Right lobe of liver (tissue), 6 donors: ENCODE measurements at regions not wholly inside any gene's neighbourhood (a gene's known extent, or its start where the extent isn't known, plus 50 kb on each side); places are given as distances from the start of the nearest gene placed in this dataset.

Experiments
- ATAC-seq, 4 donors: fragments of 200-7000 bp; cut with Tn5 transposase; one replicate each; pipeline ENCODE4 v1.9.1; 2020; ENCODE audit warnings: mild to moderate bottlenecking in 4 of 4, moderate library complexity in 4 of 4
- DNase-seq, 3 donors: peaks; one replicate each; pipeline ENCODE4 v3.0.0-alpha.2; 2020
- H3K27ac ChIP-seq, 3 donors: fragments of 200-600 bp; one replicate each; pipeline ENCODE4 v1.8.0; 2022
- H3K27me3 ChIP-seq, 2 donors: fragments of 200-600 bp; one replicate each; pipeline ENCODE4 v1.8.0; 2022
- H3K36me3 ChIP-seq, 4 donors: fragments of 200-600 bp; sonication (generic) in 1 of 4; one replicate each; pipeline versions ENCODE4 v1.5.1 to v1.8.0; 2017 to 2022; ENCODE audit warnings: control low read depth in 1 of 4
- H3K4me1 ChIP-seq, 4 donors: fragments of 200-600 bp; sonication (generic) in 1 of 4; one replicate each; pipeline versions ENCODE4 v1.5.1 to v1.8.0; 2017 to 2022; ENCODE audit warnings: control low read depth in 1 of 4
- H3K4me3 ChIP-seq, 3 donors: fragments of 200-600 bp; one replicate each; pipeline ENCODE4 v1.8.0; 2022
- H3K9me3 ChIP-seq, 4 donors: fragments of 200-600 bp; sonication (generic) in 1 of 4; one replicate each; pipeline versions ENCODE4 v1.5.1 to v1.8.0; 2017 to 2022; ENCODE audit warnings: control low read depth in 1 of 4
- CTCF ChIP-seq, 4 donors: fragments of 200-600 bp in 3 of 4; fragments of 450-650 bp in 1 of 4; IDR thresholded peaks; one replicate each; pipeline versions ENCODE4 v1.5.1 to v1.8.0; 2016 to 2022; ENCODE audit warnings: antibody characterized with exemption in 4 of 4, mild to moderate bottlenecking in 2 of 4
- POLR2A ChIP-seq: fragments of 450-650 bp; IDR thresholded peaks from one replicate; pipeline ENCODE4 v1.6.1; 2017; ENCODE audit warnings: antibody characterized with exemption, mild to moderate bottlenecking
- WGBS: methylation state at CpG from one replicate; pipeline ENCODE4 v1.1.6; 2018; ENCODE audit warnings: low coverage, low lambda C conversion rate; ENCODE audit not compliant: insufficient coverage; ENCODE audit errors: missing lambda C conversion rate; 5-methylcytosine and 5-hydroxymethylcytosine counted together
- intact Hi-C, 2 donors: fragments of 100-400 bp; cut with DNase I; formaldehyde crosslinking; loops; one replicate each; pipeline versions ENCODE4 v1.11.2 to v1.14.1; 2022
- donor health status: DM: no; HTN: yes; CAD: no.
- donor health status: DM: no; HTN: no; CAD: no.
- donor health status: DM: no; HTN: no; CAD: no.
- donor health status: DM: no; HTN: yes; CAD: no.
- donor health status: DM: no; HTN: yes; CAD: no.

- TF ChIP-seq POLR2A (no peak), CTCF (IDR thresholded peaks at IDR 0.05) (no peak)
- no peaks in the 10 kb centered on the region for H3K36me3 ChIP-seq
- no peaks in the 10 kb centered on the region for H3K9me3 ChIP-seq
- no peaks in the 10 kb centered on the region for H3K4me1 ChIP-seq
- WGBS, result no CpG with 5 or more reads among the region's 2 CpGs
- ATAC-seq, result no peak
- DNase-seq, result no peak
- no peak overlapping the region for H3K4me3 ChIP-seq
- no peaks in the 10 kb centered on the region for H3K27me3 ChIP-seq
- H3K27ac ChIP-seq, result no peak overlapping the region
- intact Hi-C loops, result no loop called here
Measured at GRCh38 chr10:117680601-117681000, 138.1 kb downstream of the EMX2 start.

- 73% methylated on average over 3 of the region's 3 CpGs for WGBS
- H3K36me3 ChIP-seq, result no peaks in the 10 kb centered on the region
- DNase-seq (no peak), ATAC-seq (no peak)
- TF ChIP-seq POLR2A (no peak), CTCF (IDR thresholded peaks at IDR 0.05) (no peak)
- no peaks in the 10 kb centered on the region for H3K9me3 ChIP-seq
- intact Hi-C loops, result no loop called here
- no peak overlapping the region for H3K4me3 ChIP-seq
- no peaks in the 10 kb centered on the region for H3K27me3 ChIP-seq
- no peaks in the 10 kb centered on the region for H3K4me1 ChIP-seq
- H3K27ac ChIP-seq, result no peak overlapping the region
Measured at GRCh38 chr10:117681104-117681503, 138.6 kb downstream of the EMX2 start.

- no peaks in the 10 kb centered on the region for H3K9me3 ChIP-seq
- no peak for DNase-seq
- H3K27ac ChIP-seq, result no peak overlapping the region
- no peak for ATAC-seq
- no peak for TF ChIP-seq POLR2A
- no peak for TF ChIP-seq CTCF (IDR thresholded peaks at IDR 0.05)
- WGBS, result 55% methylated on average over 9 of the region's 24 CpGs
- no peaks in the 10 kb centered on the region for H3K27me3 ChIP-seq
- no peaks in the 10 kb centered on the region for H3K4me1 ChIP-seq
- H3K4me3 ChIP-seq, result no peak overlapping the region
- intact Hi-C loops, result no loop called here
- no peaks in the 10 kb centered on the region for H3K36me3 ChIP-seq
Measured at GRCh38 chr10:117684046-117684610, 141.6 kb downstream of the EMX2 start.

- TF ChIP-seq POLR2A (no peak), CTCF (IDR thresholded peaks at IDR 0.05) (no peak)
- Histone ChIP-seq H3K36me3 (no peaks in the 10 kb centered on the region), H3K9me3 (no peaks in the 10 kb centered on the region), H3K27ac (no peak overlapping the region), H3K4me3 (no peak overlapping the region), H3K4me1 (no peaks in the 10 kb centered on the region), H3K27me3 (no peaks in the 10 kb centered on the region)
- 21% methylated on average over 5 of the region's 16 CpGs for WGBS
- peak in 1 of 4 donors; percentile 17 for ATAC-seq
- no peak for DNase-seq
- intact Hi-C loops, result no loop called here
Measured at GRCh38 chr10:117684672-117685211, 142.2 kb downstream of the EMX2 start.
